Ishikawa (cell line): ENCODE measurements at regions not wholly inside any gene's neighbourhood (a gene's known extent, or its start where the extent isn't known, plus 50 kb on each side); places are given as distances from the start of the nearest gene placed in this dataset.

Experiments used
- EGR1 ChIP-seq: IDR thresholded peaks from 2 replicates; pipeline ENCODE4 v1.6.1; 2012
- RAD21 ChIP-seq: IDR thresholded peaks from 2 replicates; pipeline ENCODE4 v1.6.1; 2012; ENCODE audit warnings: low read depth
- TAF1 ChIP-seq: IDR thresholded peaks from 2 replicates; pipeline ENCODE4 v1.6.1; 2012; ENCODE audit warnings: low read depth, mild to moderate bottlenecking
- TEAD4 ChIP-seq: IDR thresholded peaks from 2 replicates; pipeline ENCODE4 v1.6.1; 2012
- YY1 ChIP-seq: IDR thresholded peaks from 2 replicates; pipeline ENCODE4 v1.6.1; 2012; ENCODE audit warnings: low read depth
- TF ChIP-seq, protein P1 (sequence below): IDR thresholded peaks from 2 replicates; pipeline ENCODE4 v1.6.1; 2012
- TF ChIP-seq, protein P2 (sequence below): IDR thresholded peaks from 2 replicates; pipeline ENCODE4 v1.6.1; 2012

DNA sequence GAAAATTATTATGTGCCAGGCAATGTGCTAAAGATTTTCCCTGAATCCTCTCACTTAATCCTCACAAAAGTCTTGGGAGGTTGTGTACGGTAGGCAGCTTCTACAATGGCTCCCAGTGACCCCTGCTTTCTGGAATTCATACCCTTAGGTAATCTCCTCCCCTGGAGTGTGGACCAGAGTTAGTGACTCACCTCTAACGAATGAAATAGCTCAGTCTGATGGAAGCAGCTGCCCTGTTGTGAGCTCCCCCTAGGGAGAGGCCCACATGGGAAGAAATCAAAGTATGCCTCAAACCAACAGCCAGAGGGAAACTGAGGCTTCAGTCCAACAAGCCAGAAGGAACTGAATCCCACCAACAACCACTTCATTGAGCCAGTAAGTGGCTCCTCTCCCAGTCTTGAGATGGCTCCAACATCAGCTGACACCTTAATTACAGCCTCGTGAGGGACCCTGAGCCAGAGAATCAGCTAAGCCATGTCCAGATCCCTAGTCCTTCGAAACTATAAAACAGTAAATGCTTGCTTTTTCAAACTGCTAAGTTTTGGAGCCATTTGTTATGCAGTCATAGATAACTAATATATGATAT lies 98.9 kb upstream of the ISX start:
- TF ChIP-seq EGR1 (no peak), YY1 (no peak), TEAD4 (no peak), TAF1 (no peak), RAD21 (no peak)
- TF ChIP-seq, protein P1, sequence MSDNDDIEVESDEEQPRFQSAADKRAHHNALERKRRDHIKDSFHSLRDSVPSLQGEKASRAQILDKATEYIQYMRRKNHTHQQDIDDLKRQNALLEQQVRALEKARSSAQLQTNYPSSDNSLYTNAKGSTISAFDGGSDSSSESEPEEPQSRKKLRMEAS, result no peak
- TF ChIP-seq, protein P2, sequence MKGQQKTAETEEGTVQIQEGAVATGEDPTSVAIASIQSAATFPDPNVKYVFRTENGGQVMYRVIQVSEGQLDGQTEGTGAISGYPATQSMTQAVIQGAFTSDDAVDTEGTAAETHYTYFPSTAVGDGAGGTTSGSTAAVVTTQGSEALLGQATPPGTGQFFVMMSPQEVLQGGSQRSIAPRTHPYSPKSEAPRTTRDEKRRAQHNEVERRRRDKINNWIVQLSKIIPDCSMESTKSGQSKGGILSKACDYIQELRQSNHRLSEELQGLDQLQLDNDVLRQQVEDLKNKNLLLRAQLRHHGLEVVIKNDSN, result no peak
